Ishikawa (cell line): ENCODE measurements at regions not wholly inside any gene's neighbourhood (a gene's known extent, or its start where the extent isn't known, plus 50 kb on each side); places are given as distances from the start of the nearest gene placed in this dataset.

ENCODE experiments used
- CEBPB ChIP-seq: IDR thresholded peaks from 2 replicates; pipeline ENCODE4 v1.6.1; 2012
- CREB1 ChIP-seq: IDR thresholded peaks from 2 replicates; pipeline ENCODE4 v1.6.1; 2012; ENCODE audit warnings: low read depth
- EP300 ChIP-seq: IDR thresholded peaks from 2 replicates; pipeline ENCODE4 v1.6.1; 2012; ENCODE audit warnings: borderline replicate concordance
- NFIC ChIP-seq: IDR thresholded peaks from 2 replicates; pipeline ENCODE4 v1.6.1; 2012
- TAF1 ChIP-seq: IDR thresholded peaks from 2 replicates; pipeline ENCODE4 v1.6.1; 2012; ENCODE audit warnings: low read depth, mild to moderate bottlenecking
- YY1 ChIP-seq: IDR thresholded peaks from 2 replicates; pipeline ENCODE4 v1.6.1; 2012; ENCODE audit warnings: low read depth
- ZBTB7A ChIP-seq: IDR thresholded peaks from 2 replicates; pipeline ENCODE4 v1.6.1; 2012; ENCODE audit warnings: low read depth
- TF ChIP-seq, protein P1 (sequence below): IDR thresholded peaks from 2 replicates; pipeline ENCODE4 v1.6.1; 2012
- TF ChIP-seq, protein P2 (sequence below): IDR thresholded peaks from 2 replicates; pipeline ENCODE4 v1.6.1; 2012; ENCODE audit warnings: low read depth, mild to moderate bottlenecking

DNA sequence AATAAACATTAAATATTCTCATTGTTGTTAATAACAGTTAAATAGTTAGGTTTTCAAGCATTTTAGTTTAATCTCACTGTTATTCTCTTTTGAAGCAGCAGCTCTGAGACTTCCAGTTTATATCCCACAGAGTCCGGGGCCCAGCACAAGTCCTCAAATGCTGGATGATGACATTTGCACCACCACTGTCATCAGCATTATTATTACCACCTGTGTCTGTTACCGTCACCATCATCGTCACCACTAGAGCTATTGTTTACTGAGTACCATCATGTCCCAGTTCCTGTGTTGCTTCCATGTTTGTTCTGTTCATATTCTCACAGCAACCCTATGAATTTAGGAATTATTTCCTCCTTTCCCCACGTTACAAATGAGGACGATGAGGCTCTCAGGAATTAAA, 169.2 kb upstream of the NR3C1 start:
- TF ChIP-seq CREB1 (no peak), CEBPB (no peak), TAF1 (no peak), EP300 (no peak), YY1 (no peak), ZBTB7A (no peak), NFIC (no peak)
- TF ChIP-seq, protein P1, sequence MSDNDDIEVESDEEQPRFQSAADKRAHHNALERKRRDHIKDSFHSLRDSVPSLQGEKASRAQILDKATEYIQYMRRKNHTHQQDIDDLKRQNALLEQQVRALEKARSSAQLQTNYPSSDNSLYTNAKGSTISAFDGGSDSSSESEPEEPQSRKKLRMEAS: no peak
- TF ChIP-seq, protein P2, sequence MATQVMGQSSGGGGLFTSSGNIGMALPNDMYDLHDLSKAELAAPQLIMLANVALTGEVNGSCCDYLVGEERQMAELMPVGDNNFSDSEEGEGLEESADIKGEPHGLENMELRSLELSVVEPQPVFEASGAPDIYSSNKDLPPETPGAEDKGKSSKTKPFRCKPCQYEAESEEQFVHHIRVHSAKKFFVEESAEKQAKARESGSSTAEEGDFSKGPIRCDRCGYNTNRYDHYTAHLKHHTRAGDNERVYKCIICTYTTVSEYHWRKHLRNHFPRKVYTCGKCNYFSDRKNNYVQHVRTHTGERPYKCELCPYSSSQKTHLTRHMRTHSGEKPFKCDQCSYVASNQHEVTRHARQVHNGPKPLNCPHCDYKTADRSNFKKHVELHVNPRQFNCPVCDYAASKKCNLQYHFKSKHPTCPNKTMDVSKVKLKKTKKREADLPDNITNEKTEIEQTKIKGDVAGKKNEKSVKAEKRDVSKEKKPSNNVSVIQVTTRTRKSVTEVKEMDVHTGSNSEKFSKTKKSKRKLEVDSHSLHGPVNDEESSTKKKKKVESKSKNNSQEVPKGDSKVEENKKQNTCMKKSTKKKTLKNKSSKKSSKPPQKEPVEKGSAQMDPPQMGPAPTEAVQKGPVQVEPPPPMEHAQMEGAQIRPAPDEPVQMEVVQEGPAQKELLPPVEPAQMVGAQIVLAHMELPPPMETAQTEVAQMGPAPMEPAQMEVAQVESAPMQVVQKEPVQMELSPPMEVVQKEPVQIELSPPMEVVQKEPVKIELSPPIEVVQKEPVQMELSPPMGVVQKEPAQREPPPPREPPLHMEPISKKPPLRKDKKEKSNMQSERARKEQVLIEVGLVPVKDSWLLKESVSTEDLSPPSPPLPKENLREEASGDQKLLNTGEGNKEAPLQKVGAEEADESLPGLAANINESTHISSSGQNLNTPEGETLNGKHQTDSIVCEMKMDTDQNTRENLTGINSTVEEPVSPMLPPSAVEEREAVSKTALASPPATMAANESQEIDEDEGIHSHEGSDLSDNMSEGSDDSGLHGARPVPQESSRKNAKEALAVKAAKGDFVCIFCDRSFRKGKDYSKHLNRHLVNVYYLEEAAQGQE: no peak
